ENCODE measurements at regions not wholly inside any gene's neighbourhood (a gene's known extent, or its start where the extent isn't known, plus 50 kb on each side); places are given as distances from the start of the nearest gene placed in this dataset.

DNA sequence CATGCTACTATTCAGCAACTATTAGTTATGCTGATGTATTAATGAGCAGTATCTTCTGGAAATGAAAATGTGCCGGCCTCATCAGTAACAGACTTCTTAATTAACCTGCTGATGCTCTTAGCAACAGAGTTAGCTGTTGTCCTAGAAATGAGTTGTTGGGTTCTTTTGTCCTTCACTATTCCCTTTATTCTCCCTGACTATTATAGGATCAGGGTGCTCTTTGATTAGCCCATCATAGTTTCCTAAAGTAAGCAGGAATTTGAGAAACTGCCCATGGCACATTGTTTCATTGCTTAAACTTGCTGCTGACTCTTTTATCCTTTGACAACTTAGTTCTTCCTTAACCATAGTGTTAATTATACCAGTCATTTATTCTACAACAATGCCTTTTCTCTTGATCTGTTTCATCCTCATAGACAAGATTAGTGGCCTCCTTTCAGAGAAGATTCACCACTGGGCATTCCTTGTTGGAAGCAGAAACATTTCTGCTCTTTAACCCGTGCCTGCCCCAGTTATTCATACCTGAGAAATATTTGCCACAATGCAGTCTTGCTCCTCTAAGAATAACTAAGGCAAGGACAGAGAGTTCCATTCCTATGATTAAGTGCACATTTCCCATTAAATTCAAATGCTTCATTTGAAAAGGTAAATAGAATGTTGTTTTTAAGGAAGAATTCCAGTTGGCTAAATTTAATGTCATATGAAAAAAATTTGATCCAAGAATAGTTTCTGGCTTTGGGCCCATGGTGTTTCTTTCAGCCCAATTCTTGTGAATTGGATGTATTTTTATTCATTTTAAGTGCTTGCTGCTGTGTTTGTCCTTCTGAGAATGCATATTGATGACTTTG is 573.3 kb upstream of the TBL1XR1 start:
- WGBS: 91% methylated on average over 2 of the region's 2 CpGs
- no peaks in the 10 kb centered on the region for H3K36me3 ChIP-seq (ENCODE audit: control insufficient read depth in 4 of 4, insufficient read depth in 3 of 4, low read depth in 1 of 4, low read length in 3 of 4)
- TF ChIP-seq SP1 (IDR thresholded peaks at IDR 0.05) (no peak), HNF4G (IDR thresholded peaks at IDR 0.05) (no peak), RAD21 (IDR thresholded peaks at IDR 0.05) (no peak), NR2F2 (IDR thresholded peaks at IDR 0.05) (no peak), GABPA (IDR thresholded peaks at IDR 0.05 in 1 of 2, conservative IDR thresholded peaks at IDR 0.05 in 1 of 2) (no peak), TAF1 (conservative IDR thresholded peaks at IDR 0.05) (no peak), HNF4A (conservative IDR thresholded peaks at IDR 0.05) (no peak), JUND (IDR thresholded peaks at IDR 0.05) (no peak)
- TF ChIP-seq, protein P1, sequence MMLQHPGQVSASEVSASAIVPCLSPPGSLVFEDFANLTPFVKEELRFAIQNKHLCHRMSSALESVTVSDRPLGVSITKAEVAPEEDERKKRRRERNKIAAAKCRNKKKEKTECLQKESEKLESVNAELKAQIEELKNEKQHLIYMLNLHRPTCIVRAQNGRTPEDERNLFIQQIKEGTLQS (IDR thresholded peaks at IDR 0.05): no peak
- H3K4me1 ChIP-seq (ENCODE audit: control insufficient read depth in 4 of 4, insufficient read depth in 4 of 4, low read length in 3 of 4): no peaks in the 10 kb centered on the region
- H3K27ac ChIP-seq (ENCODE audit: low read depth in 1 of 2, low read length in 2 of 2): no peak overlapping the region
- H3K27me3 ChIP-seq (ENCODE audit: control insufficient read depth in 4 of 4, insufficient read depth in 4 of 4, low read length in 3 of 4): no peaks in the 10 kb centered on the region
- DNase-seq (ENCODE audit: low spot score): no peak
- no peak overlapping the region for H3K4me3 ChIP-seq (ENCODE audit: low read depth in 1 of 3, low read length in 3 of 3)
- H3K9me3 ChIP-seq (ENCODE audit: control insufficient read depth in 4 of 4, low read length in 3 of 4): peaks cover 0 to 6% (median under 1%) of the 10 kb centered on the region in 4 donors
- no peak overlapping the region for H3K9ac ChIP-seq (ENCODE audit: low read depth in 1 of 2, low read length in 2 of 2)

DNA sequence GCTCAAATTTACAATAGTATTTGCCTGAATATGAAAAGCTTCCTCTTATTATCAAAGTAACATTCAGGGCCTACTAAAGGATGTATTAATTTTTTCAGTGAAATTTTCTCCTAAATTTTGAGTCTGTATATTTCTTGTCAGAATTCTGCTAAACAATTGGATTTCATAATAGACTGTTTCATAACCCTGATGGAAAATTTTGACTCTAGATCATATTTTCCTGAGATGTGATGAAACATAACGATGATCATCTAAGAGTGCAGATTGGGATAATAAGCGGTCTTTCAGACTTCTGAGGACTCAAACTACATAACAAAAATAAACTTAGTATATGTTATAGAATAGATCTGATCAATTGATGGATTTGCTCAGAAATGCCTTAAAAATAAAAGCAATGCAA is 574.5 kb upstream of the TBL1XR1 start:
- no peak overlapping the region for H3K4me3 ChIP-seq (ENCODE audit: low read depth in 1 of 3, low read length in 3 of 3)
- H3K36me3 ChIP-seq (ENCODE audit: control insufficient read depth in 4 of 4, insufficient read depth in 3 of 4, low read depth in 1 of 4, low read length in 3 of 4): no peaks in the 10 kb centered on the region
- peaks cover 0 to 6% (median under 1%) of the 10 kb centered on the region in 4 donors for H3K9me3 ChIP-seq (ENCODE audit: control insufficient read depth in 4 of 4, low read length in 3 of 4)
- no peak overlapping the region for H3K9ac ChIP-seq (ENCODE audit: low read depth in 1 of 2, low read length in 2 of 2)
- H3K27ac ChIP-seq (ENCODE audit: low read depth in 1 of 2, low read length in 2 of 2): no peak overlapping the region
- no peak for DNase-seq (ENCODE audit: low spot score)
- no peaks in the 10 kb centered on the region for H3K4me1 ChIP-seq (ENCODE audit: control insufficient read depth in 4 of 4, insufficient read depth in 4 of 4, low read length in 3 of 4)
- TF ChIP-seq, protein P2, sequence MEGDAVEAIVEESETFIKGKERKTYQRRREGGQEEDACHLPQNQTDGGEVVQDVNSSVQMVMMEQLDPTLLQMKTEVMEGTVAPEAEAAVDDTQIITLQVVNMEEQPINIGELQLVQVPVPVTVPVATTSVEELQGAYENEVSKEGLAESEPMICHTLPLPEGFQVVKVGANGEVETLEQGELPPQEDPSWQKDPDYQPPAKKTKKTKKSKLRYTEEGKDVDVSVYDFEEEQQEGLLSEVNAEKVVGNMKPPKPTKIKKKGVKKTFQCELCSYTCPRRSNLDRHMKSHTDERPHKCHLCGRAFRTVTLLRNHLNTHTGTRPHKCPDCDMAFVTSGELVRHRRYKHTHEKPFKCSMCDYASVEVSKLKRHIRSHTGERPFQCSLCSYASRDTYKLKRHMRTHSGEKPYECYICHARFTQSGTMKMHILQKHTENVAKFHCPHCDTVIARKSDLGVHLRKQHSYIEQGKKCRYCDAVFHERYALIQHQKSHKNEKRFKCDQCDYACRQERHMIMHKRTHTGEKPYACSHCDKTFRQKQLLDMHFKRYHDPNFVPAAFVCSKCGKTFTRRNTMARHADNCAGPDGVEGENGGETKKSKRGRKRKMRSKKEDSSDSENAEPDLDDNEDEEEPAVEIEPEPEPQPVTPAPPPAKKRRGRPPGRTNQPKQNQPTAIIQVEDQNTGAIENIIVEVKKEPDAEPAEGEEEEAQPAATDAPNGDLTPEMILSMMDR (IDR thresholded peaks at IDR 0.05; ENCODE audit: low read depth, low read length, missing input control): no peak
- 96% methylated on average over 2 of the region's 2 CpGs for WGBS
- H3K27me3 ChIP-seq (ENCODE audit: control insufficient read depth in 4 of 4, insufficient read depth in 4 of 4, low read length in 3 of 4): no peaks in the 10 kb centered on the region

DNA sequence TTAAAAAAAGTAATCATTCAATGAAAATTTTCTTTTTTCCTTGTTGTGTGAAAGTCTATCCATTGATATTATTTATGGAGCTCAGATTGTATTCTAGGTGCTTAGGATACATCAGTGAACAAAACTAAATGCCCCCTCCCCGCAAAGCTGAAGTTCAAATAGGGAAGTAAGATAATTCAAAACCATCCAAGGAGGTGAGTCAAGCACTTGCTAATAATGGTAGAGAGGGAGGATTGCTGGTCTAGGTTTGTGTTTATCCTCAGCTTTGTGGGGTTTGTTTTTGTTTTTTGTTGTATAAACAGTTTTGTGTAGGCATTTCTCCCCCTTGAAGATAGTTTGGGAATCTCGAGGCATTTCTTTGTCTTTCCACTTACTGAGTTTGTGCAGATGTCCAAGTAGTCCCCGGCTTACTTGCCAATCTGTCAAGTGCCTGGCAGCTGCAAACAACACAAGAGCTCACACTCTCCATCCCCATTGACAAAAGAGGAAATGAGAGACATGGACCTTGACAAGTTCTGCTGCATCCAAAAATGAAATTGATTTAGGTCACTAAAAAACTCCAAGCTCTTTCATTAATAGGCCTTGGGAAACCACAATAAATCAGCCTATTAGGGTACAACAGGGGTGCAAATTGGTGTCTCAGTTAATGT is 575.8 kb upstream of the TBL1XR1 start:
- Histone ChIP-seq H3K4me3 (ENCODE audit: low read depth in 1 of 3, low read length in 3 of 3) (no peak overlapping the region), H3K4me1 (ENCODE audit: control insufficient read depth in 4 of 4, insufficient read depth in 4 of 4, low read length in 3 of 4) (no peaks in the 10 kb centered on the region), H3K9me3 (ENCODE audit: control insufficient read depth in 4 of 4, low read length in 3 of 4) (peaks cover 0 to 4% (median under 1%) of the 10 kb centered on the region in 4 donors), H3K27me3 (ENCODE audit: control insufficient read depth in 4 of 4, insufficient read depth in 4 of 4, low read length in 3 of 4) (no peaks in the 10 kb centered on the region), H3K36me3 (ENCODE audit: control insufficient read depth in 4 of 4, insufficient read depth in 3 of 4, low read depth in 1 of 4, low read length in 3 of 4) (no peaks in the 10 kb centered on the region), H3K27ac (ENCODE audit: low read depth in 1 of 2, low read length in 2 of 2) (no peak overlapping the region), H3K9ac (ENCODE audit: low read depth in 1 of 2, low read length in 2 of 2) (no peak overlapping the region)
- TF ChIP-seq HNF4G (IDR thresholded peaks at IDR 0.05) (no peak), JUND (IDR thresholded peaks at IDR 0.05) (no peak), TAF1 (conservative IDR thresholded peaks at IDR 0.05) (no peak), YY1 (IDR thresholded peaks at IDR 0.05) (no peak), SP1 (IDR thresholded peaks at IDR 0.05) (no peak)
- TF ChIP-seq, protein P1 (IDR thresholded peaks at IDR 0.05): no peak
- 79% methylated on average over 3 of the region's 3 CpGs for WGBS
- DNase-seq (ENCODE audit: low spot score): no peak
